ENCODE measurements at regions not wholly inside any gene's neighbourhood (a gene's known extent, or its start where the extent isn't known, plus 50 kb on each side); places are given as distances from the start of the nearest gene placed in this dataset.
"Not testable (repeated sequence)": the region's sequence is repeated elsewhere in the genome, so short reads cannot be mapped to it uniquely, and the experiment has no call there.

DNA sequence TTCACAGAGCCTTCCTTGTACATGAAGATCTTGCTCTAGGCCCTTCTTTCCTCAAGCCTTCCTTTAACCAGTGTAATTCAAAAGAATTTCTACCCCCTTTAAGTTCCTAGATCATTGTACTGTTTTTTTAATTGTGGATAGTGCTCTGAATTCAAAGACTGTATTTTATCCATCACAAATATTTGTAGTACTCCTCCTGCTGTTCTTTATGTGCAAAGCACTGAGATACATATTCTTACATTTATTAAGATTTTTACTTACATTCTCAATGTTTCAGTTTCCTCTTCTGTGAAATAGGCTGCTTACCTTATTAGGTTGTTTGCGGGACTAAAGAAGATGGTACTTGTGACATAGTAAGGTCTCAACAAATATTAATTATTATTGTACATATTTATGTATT lies 168.8 kb upstream of the PDE4B start:
- no peaks in the 10 kb centered on the region for H3K9me3 ChIP-seq (ENCODE audit: control insufficient read depth, low read depth, low read length)
- no peaks in the 10 kb centered on the region for H3K36me3 ChIP-seq (ENCODE audit: control insufficient read depth, insufficient read depth, low read length)
- 100% methylated on average over 1 of the region's 1 CpG for WGBS (ENCODE audit: insufficient coverage, low lambda C conversion rate)
- no peak overlapping the region for H3K27ac ChIP-seq (ENCODE audit: low read length)
- no peaks in the 10 kb centered on the region for H3K4me1 ChIP-seq (ENCODE audit: control insufficient read depth, insufficient read depth, low read length)
- DNase-seq = no peak
- H3K27me3 ChIP-seq (ENCODE audit: control insufficient read depth, insufficient read depth, low read length) = no peaks in the 10 kb centered on the region
- no peak overlapping the region for H3K4me3 ChIP-seq (ENCODE audit: low read length)

DNA sequence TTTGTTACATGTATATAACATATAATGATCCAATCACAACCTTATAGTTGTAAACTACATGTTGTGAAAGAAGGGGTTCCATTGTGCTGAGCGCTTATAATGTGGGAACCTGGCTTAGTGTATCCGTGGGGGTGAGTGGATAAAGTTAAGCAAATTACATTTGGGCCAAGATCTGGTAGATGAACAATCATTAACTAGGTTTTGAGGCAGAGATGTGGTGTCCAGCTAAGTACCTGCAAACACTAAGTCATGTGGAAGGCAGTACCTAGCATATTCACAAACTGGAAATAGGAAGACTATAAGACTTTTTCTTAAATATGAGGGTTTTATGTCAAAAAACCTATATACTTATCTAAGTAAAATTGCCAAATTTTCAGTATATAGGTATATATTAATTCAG lies 167.2 kb upstream of the PDE4B start:
- Histone ChIP-seq H3K4me1 (ENCODE audit: control insufficient read depth, insufficient read depth, low read length) (no peaks in the 10 kb centered on the region), H3K27me3 (ENCODE audit: control insufficient read depth, insufficient read depth, low read length) (no peaks in the 10 kb centered on the region), H3K36me3 (ENCODE audit: control insufficient read depth, insufficient read depth, low read length) (no peaks in the 10 kb centered on the region), H3K4me3 (ENCODE audit: low read length) (no peak overlapping the region), H3K27ac (ENCODE audit: low read length) (no peak overlapping the region), H3K9me3 (ENCODE audit: control insufficient read depth, low read depth, low read length) (no peaks in the 10 kb centered on the region)
- DNase-seq = no peak
- no CpG with 5 or more reads among the region's 2 CpGs for WGBS (ENCODE audit: insufficient coverage, low lambda C conversion rate)

DNA sequence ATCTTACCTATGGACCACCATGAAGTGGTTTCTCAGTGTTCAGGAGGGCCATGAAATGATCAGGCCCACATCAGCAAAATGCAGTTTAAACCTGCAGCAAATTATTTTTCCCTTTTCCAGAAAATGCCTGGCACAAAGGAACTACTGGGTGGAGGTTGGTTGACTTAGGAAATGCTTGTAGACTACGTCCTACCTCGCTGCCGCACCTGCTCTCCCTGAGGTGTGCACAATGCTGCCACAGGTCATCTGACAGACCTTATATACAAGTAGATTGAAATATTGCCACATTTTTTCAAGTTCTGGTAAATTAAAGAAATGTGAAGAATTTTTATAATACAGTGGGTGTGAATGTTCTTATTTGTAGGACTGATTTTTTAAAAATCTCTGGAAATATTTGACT lies 166.7 kb upstream of the PDE4B start:
- Histone ChIP-seq H3K27me3 (ENCODE audit: control insufficient read depth, insufficient read depth, low read length) (no peaks in the 10 kb centered on the region), H3K4me3 (ENCODE audit: low read length) (no peak overlapping the region), H3K27ac (ENCODE audit: low read length) (no peak overlapping the region), H3K4me1 (ENCODE audit: control insufficient read depth, insufficient read depth, low read length) (peaks cover 1% of the 10 kb centered on the region), H3K9me3 (ENCODE audit: control insufficient read depth, low read depth, low read length) (no peaks in the 10 kb centered on the region), H3K36me3 (ENCODE audit: control insufficient read depth, insufficient read depth, low read length) (no peaks in the 10 kb centered on the region)
- no CpG with 5 or more reads among the region's 3 CpGs for WGBS (ENCODE audit: insufficient coverage, low lambda C conversion rate)
- no peak for DNase-seq

DNA sequence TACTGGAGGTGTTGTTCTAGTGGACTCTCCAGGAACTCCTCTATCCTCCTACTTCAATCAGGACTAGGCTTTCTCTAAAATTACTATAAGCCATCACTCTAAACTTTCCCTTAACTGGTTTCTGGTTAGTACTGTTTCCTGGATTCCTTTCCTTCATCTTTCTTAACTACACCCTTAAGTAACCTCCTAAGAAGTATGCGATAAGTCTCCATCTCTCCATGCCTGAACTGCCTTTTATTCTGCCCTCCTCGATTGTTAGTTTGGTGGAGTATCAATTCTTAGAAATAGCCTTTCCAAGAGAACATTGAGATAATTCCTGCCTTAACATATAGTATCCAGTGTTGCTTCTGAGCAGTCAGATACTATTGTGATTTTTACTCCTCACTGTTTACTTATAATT lies 162.9 kb upstream of the PDE4B start:
- peak in 1 of 2 donors; percentile 10 for DNase-seq
- Histone ChIP-seq H3K4me3 (ENCODE audit: low read length) (no peak overlapping the region), H3K9me3 (ENCODE audit: control insufficient read depth, low read depth, low read length) (no peaks in the 10 kb centered on the region), H3K27ac (ENCODE audit: low read length) (no peak overlapping the region), H3K27me3 (ENCODE audit: control insufficient read depth, insufficient read depth, low read length) (no peaks in the 10 kb centered on the region), H3K4me1 (ENCODE audit: control insufficient read depth, insufficient read depth, low read length) (peaks cover 7% of the 10 kb centered on the region), H3K36me3 (ENCODE audit: control insufficient read depth, insufficient read depth, low read length) (no peaks in the 10 kb centered on the region)
- WGBS (ENCODE audit: insufficient coverage, low lambda C conversion rate) = no CpG with 5 or more reads among the region's 2 CpGs

DNA sequence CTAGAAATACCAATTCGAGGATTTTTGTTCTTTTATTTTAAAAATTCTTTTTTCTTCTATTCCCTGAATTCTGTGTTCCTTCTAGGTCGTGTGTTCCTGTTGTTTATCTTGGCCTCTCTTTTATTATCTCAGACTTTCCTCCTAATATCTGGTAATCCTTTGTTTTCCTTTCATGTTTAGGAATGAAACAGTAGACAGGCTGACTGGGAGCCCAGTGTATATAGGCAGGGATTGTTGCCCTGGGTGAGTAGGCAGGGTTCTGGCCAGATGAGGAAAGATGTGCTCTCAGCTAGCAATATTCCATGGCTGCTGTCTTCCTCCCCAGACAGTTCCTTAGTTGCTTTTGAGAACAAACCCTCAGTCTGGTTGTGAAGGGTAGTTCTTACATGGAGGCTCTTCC lies 161.8 kb upstream of the PDE4B start:
- DNase-seq = peak in 1 of 2 donors; percentile 6
- H3K9me3 ChIP-seq (ENCODE audit: control insufficient read depth, low read depth, low read length) = no peaks in the 10 kb centered on the region
- no peak overlapping the region for H3K4me3 ChIP-seq (ENCODE audit: low read length)
- H3K36me3 ChIP-seq (ENCODE audit: control insufficient read depth, insufficient read depth, low read length) = no peaks in the 10 kb centered on the region
- 49% methylated on average over 2 of the region's 2 CpGs for WGBS (ENCODE audit: insufficient coverage, low lambda C conversion rate)
- H3K4me1 ChIP-seq (ENCODE audit: control insufficient read depth, insufficient read depth, low read length) = peaks cover 7% of the 10 kb centered on the region
- H3K27me3 ChIP-seq (ENCODE audit: control insufficient read depth, insufficient read depth, low read length) = no peaks in the 10 kb centered on the region
- H3K27ac ChIP-seq (ENCODE audit: low read length) = no peak overlapping the region

DNA sequence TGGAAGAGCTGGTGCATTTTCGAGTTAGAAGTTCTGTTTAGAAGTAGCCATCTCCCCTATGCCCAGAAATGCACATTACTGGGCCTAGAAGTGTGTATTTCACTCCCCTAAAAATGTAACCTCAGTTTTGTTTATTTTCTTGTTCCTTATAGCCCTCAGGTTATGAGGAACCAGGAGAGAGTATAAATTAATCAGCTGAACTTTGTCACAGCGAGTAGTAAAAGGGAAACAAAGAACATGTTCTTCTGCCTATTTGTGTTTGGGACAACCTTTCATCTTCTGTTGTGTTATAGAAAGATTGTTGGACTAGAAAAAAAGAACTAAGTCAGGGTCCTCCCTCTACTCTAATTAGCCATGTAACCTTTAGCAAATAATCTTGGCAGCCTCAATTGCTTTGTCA lies 160.5 kb upstream of the PDE4B start:
- Histone ChIP-seq H3K27ac (ENCODE audit: low read length) (no peak overlapping the region), H3K4me1 (ENCODE audit: control insufficient read depth, insufficient read depth, low read length) (peaks cover 7% of the 10 kb centered on the region), H3K9me3 (ENCODE audit: control insufficient read depth, low read depth, low read length) (no peaks in the 10 kb centered on the region), H3K4me3 (ENCODE audit: low read length) (no peak overlapping the region), H3K36me3 (ENCODE audit: control insufficient read depth, insufficient read depth, low read length) (no peaks in the 10 kb centered on the region), H3K27me3 (ENCODE audit: control insufficient read depth, insufficient read depth, low read length) (no peaks in the 10 kb centered on the region)
- peak; percentile 8 to 60 for DNase-seq
- WGBS (ENCODE audit: insufficient coverage, low lambda C conversion rate) = 86% methylated on average over 2 of the region's 2 CpGs

- no peaks in the 10 kb centered on the region for H3K27me3 ChIP-seq (ENCODE audit: control insufficient read depth, insufficient read depth, low read length)
- no peak overlapping the region for H3K4me3 ChIP-seq (ENCODE audit: low read length)
- whole genome bisulfite sequencing (ENCODE audit: insufficient coverage, low lambda C conversion rate) = no CpG with 5 or more reads among the region's 1 CpG
Measured at GRCh38 chr1:65640046-65640445, 152.6 kb upstream of the PDE4B start.

GRCh38 chr1:65649185-65649584 lies 143.5 kb upstream of the PDE4B start:
- H3K27ac ChIP-seq (ENCODE audit: low read length); H3K4me3 ChIP-seq (ENCODE audit: low read length); DNase-seq; H3K36me3 ChIP-seq (ENCODE audit: control insufficient read depth, insufficient read depth, low read length); H3K27me3 ChIP-seq (ENCODE audit: control insufficient read depth, insufficient read depth, low read length); H3K9me3 ChIP-seq (ENCODE audit: control insufficient read depth, low read depth, low read length); H3K4me1 ChIP-seq (ENCODE audit: control insufficient read depth, insufficient read depth, low read length): not testable (repeated sequence)
- WGBS (ENCODE audit: insufficient coverage, low lambda C conversion rate) = 80% methylated on average over 1 of the region's 1 CpG

More at GRCh38 chr1:65640046-65640445, 152.6 kb upstream of the PDE4B start:
- no peak overlapping the region for H3K27ac ChIP-seq (ENCODE audit: low read length)
- no peaks in the 10 kb centered on the region for H3K9me3 ChIP-seq (ENCODE audit: control insufficient read depth, low read depth, low read length)
- no peaks in the 10 kb centered on the region for H3K36me3 ChIP-seq (ENCODE audit: control insufficient read depth, insufficient read depth, low read length)
- H3K4me1 ChIP-seq (ENCODE audit: control insufficient read depth, insufficient read depth, low read length) = no peaks in the 10 kb centered on the region
- DNase-seq = no peak

DNA sequence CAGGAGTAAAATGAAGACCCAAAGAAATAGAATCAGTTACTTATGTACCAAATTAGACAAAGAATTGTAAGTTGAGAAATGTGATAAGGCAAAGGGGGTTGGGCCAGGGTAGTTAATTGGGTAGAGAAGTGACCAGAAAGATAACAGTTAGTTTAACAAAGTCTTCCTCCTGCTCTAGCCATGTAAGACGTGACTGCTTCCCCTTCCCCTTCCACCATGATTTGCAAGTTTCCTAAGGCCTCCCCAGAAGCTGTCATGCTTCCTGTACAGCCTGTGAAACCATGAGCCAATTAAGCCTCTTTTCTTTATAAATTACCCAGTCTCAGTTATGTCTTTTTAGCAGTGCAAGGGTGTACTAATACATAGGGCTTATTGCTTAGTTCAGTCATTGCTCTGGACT lies 142.0 kb upstream of the PDE4B start:
- H3K36me3 ChIP-seq (ENCODE audit: control insufficient read depth, insufficient read depth, low read length) = no peaks in the 10 kb centered on the region
- H3K9me3 ChIP-seq (ENCODE audit: control insufficient read depth, low read depth, low read length) = no peaks in the 10 kb centered on the region
- no peaks in the 10 kb centered on the region for H3K4me1 ChIP-seq (ENCODE audit: control insufficient read depth, insufficient read depth, low read length)
- no CpG with 5 or more reads among the region's 1 CpG for WGBS (ENCODE audit: insufficient coverage, low lambda C conversion rate)
- H3K27me3 ChIP-seq (ENCODE audit: control insufficient read depth, insufficient read depth, low read length) = no peaks in the 10 kb centered on the region
- H3K27ac ChIP-seq (ENCODE audit: low read length) = no peak overlapping the region
- no peak overlapping the region for H3K4me3 ChIP-seq (ENCODE audit: low read length)
- DNase-seq = no peak

DNA sequence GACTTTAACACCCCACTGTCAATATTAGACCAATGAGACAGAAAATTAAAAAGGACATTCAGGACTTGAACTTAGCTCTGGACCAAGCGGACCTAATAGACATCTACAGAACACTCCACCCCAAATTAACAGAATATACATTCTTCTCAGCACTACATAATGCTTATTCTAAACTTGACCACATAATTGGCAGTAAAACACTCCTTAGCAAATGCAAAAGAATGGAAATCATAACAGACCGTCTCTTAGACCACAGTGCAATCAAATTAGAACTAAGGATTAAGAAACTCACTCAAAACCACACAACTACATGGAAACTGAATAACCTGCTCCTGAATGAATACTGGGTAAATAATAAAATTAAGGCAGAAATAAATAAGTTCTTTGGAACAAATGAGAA lies 138.2 kb upstream of the PDE4B start:
- not testable (repeated sequence) for H3K4me1 ChIP-seq (ENCODE audit: control insufficient read depth, insufficient read depth, low read length); H3K36me3 ChIP-seq (ENCODE audit: control insufficient read depth, insufficient read depth, low read length); H3K4me3 ChIP-seq (ENCODE audit: low read length); H3K9me3 ChIP-seq (ENCODE audit: control insufficient read depth, low read depth, low read length); DNase-seq; H3K27me3 ChIP-seq (ENCODE audit: control insufficient read depth, insufficient read depth, low read length); H3K27ac ChIP-seq (ENCODE audit: low read length)
- 75% methylated on average over 1 of the region's 2 CpGs for WGBS (ENCODE audit: insufficient coverage, low lambda C conversion rate)

GRCh38 chr1:65657609-65658008 lies 135.1 kb upstream of the PDE4B start:
- not testable (repeated sequence) for H3K27ac ChIP-seq (ENCODE audit: low read length); H3K4me1 ChIP-seq (ENCODE audit: control insufficient read depth, insufficient read depth, low read length); H3K27me3 ChIP-seq (ENCODE audit: control insufficient read depth, insufficient read depth, low read length); H3K9me3 ChIP-seq (ENCODE audit: control insufficient read depth, low read depth, low read length); H3K4me3 ChIP-seq (ENCODE audit: low read length); H3K36me3 ChIP-seq (ENCODE audit: control insufficient read depth, insufficient read depth, low read length); DNase-seq
- no CpG with 5 or more reads among the region's 2 CpGs for WGBS (ENCODE audit: insufficient coverage, low lambda C conversion rate)

All from large intestine (tissue), 3 donors.